ENCODE measurements at regions not wholly inside any gene's neighbourhood (a gene's known extent, or its start where the extent isn't known, plus 50 kb on each side); places are given as distances from the start of the nearest gene placed in this dataset.
"Not testable (repeated sequence)": the region's sequence is repeated elsewhere in the genome, so short reads cannot be mapped to it uniquely, and the experiment has no call there.

GRCh38 chr1:86633306-86633838 is 71.0 kb upstream of the SH3GLB1 start:
- DNase-seq, result not testable (repeated sequence)

GRCh38 chr1:86633921-86634320 is 70.5 kb upstream of the SH3GLB1 start:
- DNase-seq, result no peak

GRCh38 chr1:86636898-86637297 is 67.5 kb upstream of the SH3GLB1 start:
- DNase-seq, result no peak

GRCh38 chr1:86640161-86640670 is 64.2 kb upstream of the SH3GLB1 start:
- no peak for DNase-seq

GRCh38 chr1:86641318-86641717 is 63.1 kb upstream of the SH3GLB1 start:
- no peak for DNase-seq

- DNase-seq, result not testable (repeated sequence)
Measured at GRCh38 chr1:86644655-86645054, 59.7 kb upstream of the SH3GLB1 start.

GRCh38 chr1:86645851-86646250 is 58.5 kb upstream of the SH3GLB1 start:
- no peak for DNase-seq

- DNase-seq, result no peak
Measured at GRCh38 chr1:86646256-86646655, 58.1 kb upstream of the SH3GLB1 start.

GRCh38 chr1:86648255-86648654 is 56.1 kb upstream of the SH3GLB1 start:
- peak; percentile 4 for DNase-seq

GRCh38 chr1:86649618-86650017 is 54.8 kb upstream of the SH3GLB1 start:
- DNase-seq, result no peak

- DNase-seq, result no peak
Measured at GRCh38 chr1:86650065-86650464, 54.3 kb upstream of the SH3GLB1 start.
